CD14-positive monocyte (primary cell): ENCODE measurements at regions not wholly inside any gene's neighbourhood (a gene's known extent, or its start where the extent isn't known, plus 50 kb on each side); places are given as distances from the start of the nearest gene placed in this dataset.

Source experiments
- DNase-seq, 3 donors: peaks; one replicate each; pipeline ENCODE4 v3.0.0-alpha.2; 2011 to 2022
- H2AFZ ChIP-seq: 2 replicates; pipeline ENCODE4 v1.6.0; 2012; ENCODE audit warnings: mild to moderate bottlenecking, low read depth, low read length, inconsistent platforms; ENCODE audit not compliant: insufficient read depth, poor library complexity, severe bottlenecking
- H3K27ac ChIP-seq, 2 donors: 1 replicate in 1 of 2; 2 replicates in 1 of 2; pipeline ENCODE4 v1.5.1; 2012 to 2013; ENCODE audit warnings: low read length in 2 of 2, control low read depth in 1 of 2, inconsistent platforms in 1 of 2, low read depth in 1 of 2, mild to moderate bottlenecking in 1 of 2
- H3K27me3 ChIP-seq, 2 donors: one replicate each; pipeline versions ENCODE4 v1.6.0 to v1.6.1; 2011 to 2013; ENCODE audit warnings: low read length in 2 of 2; ENCODE audit not compliant: control insufficient read depth in 2 of 2, insufficient read depth in 2 of 2
- H3K36me3 ChIP-seq, 2 donors: replicated peaks in 1 of 2; 1 replicate in 1 of 2; 2 replicates in 1 of 2; pipeline versions ENCODE4 v1.5.1 to v1.6.1; 2012 to 2013; ENCODE audit warnings: low read length in 2 of 2, control low read depth in 1 of 2, inconsistent platforms in 1 of 2, mild to moderate bottlenecking in 1 of 2; ENCODE audit not compliant: insufficient read depth in 2 of 2, control insufficient read depth in 1 of 2
- H3K4me1 ChIP-seq, 2 donors: 1 replicate in 1 of 2; 2 replicates in 1 of 2; pipeline versions ENCODE4 v1.5.1 to v1.6.1; 2012 to 2013; ENCODE audit warnings: low read length in 2 of 2, control low read depth in 1 of 2, inconsistent platforms in 1 of 2, mild to moderate bottlenecking in 1 of 2, moderate library complexity in 1 of 2; ENCODE audit not compliant: insufficient read depth in 2 of 2, control insufficient read depth in 1 of 2
- H3K4me2 ChIP-seq: replicated peaks from 2 replicates; pipeline ENCODE3; 2012; ENCODE audit warnings: low read length, moderate library complexity, mild to moderate bottlenecking; ENCODE audit not compliant: poor library complexity, severe bottlenecking; ENCODE audit errors: extremely low read depth
- H3K4me3 ChIP-seq, 3 experiments: fragments of 200-600 bp in 1 of 3; sonication (generic) in 1 of 3; replicated peaks in 1 of 3; 1 replicate in 2 of 3; 2 replicates in 1 of 3; pipeline ENCODE4 v1.5.1; 2011 to 2013; ENCODE audit warnings: low read length in 3 of 3, mild to moderate bottlenecking in 3 of 3, control low read depth in 2 of 3, low read depth in 2 of 3, inconsistent platforms in 1 of 3, moderate library complexity in 1 of 3
- H3K79me2 ChIP-seq: 2 replicates; pipeline ENCODE4 v1.6.0; 2012; ENCODE audit warnings: mild to moderate bottlenecking, control low read depth, inconsistent platforms, low read length, moderate library complexity; ENCODE audit not compliant: insufficient read depth
- H3K9ac ChIP-seq: 2 replicates; pipeline ENCODE4 v1.6.0; 2017; ENCODE audit warnings: low read length, mild to moderate bottlenecking; ENCODE audit not compliant: insufficient read depth, poor library complexity, severe bottlenecking
- H3K9me3 ChIP-seq, 2 donors: replicated peaks in 1 of 2; 1 replicate in 1 of 2; 2 replicates in 1 of 2; pipeline versions ENCODE4 v1.5.1 to v1.6.1; 2012 to 2013; ENCODE audit warnings: low read length in 2 of 2, control low read depth in 1 of 2; ENCODE audit not compliant: control insufficient read depth in 1 of 2, insufficient read depth in 1 of 2
- H4K20me1 ChIP-seq: 2 replicates; pipeline ENCODE4 v1.6.0; 2012; ENCODE audit warnings: mild to moderate bottlenecking, low read length, control low read depth, moderate library complexity; ENCODE audit not compliant: insufficient read depth
- H3K27ac Mint-ChIP-seq, 7 donors: one replicate each; pipeline ENCODE4 v1.8.0; 2020; ENCODE audit warnings: mild to moderate bottlenecking in 7 of 7, mixed read lengths in 7 of 7, moderate library complexity in 6 of 7, inconsistent platforms in 2 of 7
- H3K27me3 Mint-ChIP-seq, 3 donors: one replicate each; pipeline ENCODE4 v1.8.0; 2021 to 2022; ENCODE audit warnings: low read depth in 3 of 3, mild to moderate bottlenecking in 3 of 3, mixed read lengths in 3 of 3, moderate library complexity in 3 of 3, inconsistent platforms in 1 of 3
- H3K36me3 Mint-ChIP-seq, 2 donors: one replicate each; pipeline ENCODE4 v1.8.0; 2020; ENCODE audit warnings: mixed read lengths in 2 of 2, inconsistent platforms in 1 of 2, mild to moderate bottlenecking in 1 of 2
- H3K4me1 Mint-ChIP-seq: one replicate; pipeline ENCODE4 v1.8.0; 2020; ENCODE audit warnings: mild to moderate bottlenecking, mixed read lengths
- H3K4me3 Mint-ChIP-seq, 2 donors: one replicate each; pipeline ENCODE4 v1.8.0; 2020; ENCODE audit warnings: mild to moderate bottlenecking in 2 of 2, mixed read lengths in 2 of 2, moderate library complexity in 1 of 2
- H3K9me3 Mint-ChIP-seq, 7 donors: one replicate each; pipeline ENCODE4 v1.8.0; 2020 to 2022; ENCODE audit warnings: mixed read lengths in 7 of 7, mild to moderate bottlenecking in 6 of 7, moderate library complexity in 6 of 7, inconsistent platforms in 2 of 7
- WGBS: methylation state at CpG from one replicate; pipeline ENCODE4 v1.1.5; 2013; ENCODE audit warnings: missing lambda C conversion rate; ENCODE audit not compliant: insufficient coverage; 5-methylcytosine and 5-hydroxymethylcytosine counted together
- intact Hi-C, 2 donors: fragments of 100-400 bp; cut with micrococcal nuclease; formaldehyde crosslinking; loops; one replicate each; pipeline versions ENCODE4 v1.15.0 to v1.15.1; 2023
- TF ChIP-seq, protein P1 (sequence below): fragments of 200-600 bp; IDR thresholded peaks from one replicate; pipeline ENCODE4 v1.8.0; 2022; ENCODE audit warnings: antibody characterized with exemption, mild to moderate bottlenecking

- Mint-ChIP-seq H3K27me3 (no peaks in the 10 kb centered on the region), H3K4me1 (no peaks in the 10 kb centered on the region), H3K4me3 (no peak overlapping the region), H3K36me3 (no peaks in the 10 kb centered on the region), H3K27ac (no peak overlapping the region), H3K9me3 (peaks cover 2 to 9% (median 2%) of the 10 kb centered on the region in 7 donors)
- no peak for DNase-seq
- H3K4me3 ChIP-seq: no peak overlapping the region
- no peaks in the 10 kb centered on the region for H3K79me2 ChIP-seq
- no peak overlapping the region for H2AFZ ChIP-seq
- intact Hi-C loops: no loop called here
- no peaks in the 10 kb centered on the region for H3K4me1 ChIP-seq
- no peaks in the 10 kb centered on the region for H3K27me3 ChIP-seq
- H3K9me3 ChIP-seq: peaks cover 0 to 2% of the 10 kb centered on the region in 2 donors
- no peaks in the 10 kb centered on the region for H4K20me1 ChIP-seq
- no peaks in the 10 kb centered on the region for H3K36me3 ChIP-seq
- H3K27ac ChIP-seq: no peak overlapping the region
- H3K4me2 ChIP-seq: no peak overlapping the region
- H3K9ac ChIP-seq: no peak overlapping the region
- TF ChIP-seq, protein P1, sequence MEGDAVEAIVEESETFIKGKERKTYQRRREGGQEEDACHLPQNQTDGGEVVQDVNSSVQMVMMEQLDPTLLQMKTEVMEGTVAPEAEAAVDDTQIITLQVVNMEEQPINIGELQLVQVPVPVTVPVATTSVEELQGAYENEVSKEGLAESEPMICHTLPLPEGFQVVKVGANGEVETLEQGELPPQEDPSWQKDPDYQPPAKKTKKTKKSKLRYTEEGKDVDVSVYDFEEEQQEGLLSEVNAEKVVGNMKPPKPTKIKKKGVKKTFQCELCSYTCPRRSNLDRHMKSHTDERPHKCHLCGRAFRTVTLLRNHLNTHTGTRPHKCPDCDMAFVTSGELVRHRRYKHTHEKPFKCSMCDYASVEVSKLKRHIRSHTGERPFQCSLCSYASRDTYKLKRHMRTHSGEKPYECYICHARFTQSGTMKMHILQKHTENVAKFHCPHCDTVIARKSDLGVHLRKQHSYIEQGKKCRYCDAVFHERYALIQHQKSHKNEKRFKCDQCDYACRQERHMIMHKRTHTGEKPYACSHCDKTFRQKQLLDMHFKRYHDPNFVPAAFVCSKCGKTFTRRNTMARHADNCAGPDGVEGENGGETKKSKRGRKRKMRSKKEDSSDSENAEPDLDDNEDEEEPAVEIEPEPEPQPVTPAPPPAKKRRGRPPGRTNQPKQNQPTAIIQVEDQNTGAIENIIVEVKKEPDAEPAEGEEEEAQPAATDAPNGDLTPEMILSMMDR: no peak
Observed at GRCh38 chr2:150625303-150625702, 137.8 kb upstream of the RND3 start.

DNA sequence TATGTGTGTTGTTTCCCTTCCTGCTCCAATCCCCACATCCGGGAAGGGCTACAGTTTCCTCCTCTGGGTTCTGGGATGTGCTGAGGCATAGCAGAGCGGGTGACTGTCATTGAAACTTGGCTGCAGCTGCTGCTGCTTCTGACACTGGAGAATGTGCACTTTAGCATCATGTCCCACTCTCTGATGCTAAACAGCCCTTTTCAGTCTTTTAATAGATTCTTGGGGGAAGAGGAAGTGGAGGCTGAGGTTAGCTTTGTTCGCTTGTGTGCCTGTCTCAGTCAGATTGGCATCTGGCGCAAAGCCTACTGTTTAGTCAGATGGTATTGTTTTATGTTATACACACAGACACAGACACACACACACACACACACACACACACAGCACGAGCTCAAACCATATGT lies 136.5 kb upstream of the RND3 start:
- DNase-seq: no peak
- no peak overlapping the region for H3K4me3 Mint-ChIP-seq

More for the DNA sequence above, 136.5 kb upstream of the RND3 start:
- Mint-ChIP-seq H3K9me3 (peaks cover 2 to 9% (median 2%) of the 10 kb centered on the region in 7 donors), H3K4me1 (no peaks in the 10 kb centered on the region), H3K36me3 (no peaks in the 10 kb centered on the region), H3K27me3 (no peaks in the 10 kb centered on the region), H3K27ac (no peak overlapping the region)
- no peaks in the 10 kb centered on the region for H4K20me1 ChIP-seq
- 0% methylated on average over 1 of the region's 5 CpGs for WGBS
- H3K4me1 ChIP-seq: no peaks in the 10 kb centered on the region
- peaks cover 0 to under 1% of the 10 kb centered on the region in 2 donors for H3K9me3 ChIP-seq
- TF ChIP-seq, protein P1: no peak
- no peaks in the 10 kb centered on the region for H3K27me3 ChIP-seq
- H3K27ac ChIP-seq: no peak overlapping the region
- intact Hi-C loops: no loop called here
- H2AFZ ChIP-seq: no peak overlapping the region
- H3K9ac ChIP-seq: no peak overlapping the region
- no peak overlapping the region for H3K4me2 ChIP-seq
- no peak overlapping the region for H3K4me3 ChIP-seq
- no peaks in the 10 kb centered on the region for H3K79me2 ChIP-seq
- no peaks in the 10 kb centered on the region for H3K36me3 ChIP-seq
